8988T (cell line): ENCODE measurements at regions not wholly inside any gene's neighbourhood (a gene's known extent, or its start where the extent isn't known, plus 50 kb on each side); places are given as distances from the start of the nearest gene placed in this dataset.
"Not testable (repeated sequence)": the region's sequence is repeated elsewhere in the genome, so short reads cannot be mapped to it uniquely, and the experiment has no call there.

Experiments
- DNase-seq: peaks from one replicate; pipeline ENCODE4 v3.0.0; 2011

DNA sequence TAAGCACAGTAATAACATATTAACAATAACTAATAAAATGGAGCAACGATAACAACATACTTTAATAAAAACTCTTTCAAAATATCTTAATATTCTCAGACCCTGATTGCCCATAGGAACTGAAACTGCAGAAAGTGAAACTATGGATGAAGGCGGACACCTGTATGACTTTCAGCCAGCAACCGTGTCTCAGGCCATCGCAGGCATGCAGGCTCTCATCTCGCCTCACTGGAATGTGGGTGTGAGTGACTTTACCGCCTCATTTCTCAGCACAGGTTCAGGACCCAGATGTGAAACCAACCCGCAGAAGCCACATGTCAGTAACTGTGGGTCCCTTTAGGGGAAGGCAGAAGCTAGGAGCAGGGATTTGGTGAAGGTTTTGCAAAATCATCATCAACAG lies 539.1 kb downstream of the FAM181B start:
- DNase-seq: no peak

DNA sequence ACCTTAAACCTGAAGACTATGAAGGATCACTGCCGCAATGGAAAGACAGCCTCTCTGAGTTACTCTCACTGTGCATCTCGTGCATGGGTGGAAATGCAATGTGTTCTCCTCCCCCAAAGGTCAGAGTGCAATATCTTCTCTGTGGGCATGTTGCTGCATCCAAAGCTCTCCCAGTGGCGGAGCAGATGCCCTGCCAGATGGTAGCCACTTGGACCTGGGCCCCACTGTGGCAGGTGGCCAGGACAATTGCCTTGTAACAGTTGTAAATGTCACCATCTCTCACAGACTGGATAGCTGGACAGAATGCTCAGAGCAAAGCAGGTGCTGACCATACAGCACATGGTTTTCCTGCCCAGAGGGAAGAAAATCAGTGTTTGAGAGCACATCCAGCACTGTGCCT lies 542.0 kb downstream of the FAM181B start:
- no peak for DNase-seq

DNA sequence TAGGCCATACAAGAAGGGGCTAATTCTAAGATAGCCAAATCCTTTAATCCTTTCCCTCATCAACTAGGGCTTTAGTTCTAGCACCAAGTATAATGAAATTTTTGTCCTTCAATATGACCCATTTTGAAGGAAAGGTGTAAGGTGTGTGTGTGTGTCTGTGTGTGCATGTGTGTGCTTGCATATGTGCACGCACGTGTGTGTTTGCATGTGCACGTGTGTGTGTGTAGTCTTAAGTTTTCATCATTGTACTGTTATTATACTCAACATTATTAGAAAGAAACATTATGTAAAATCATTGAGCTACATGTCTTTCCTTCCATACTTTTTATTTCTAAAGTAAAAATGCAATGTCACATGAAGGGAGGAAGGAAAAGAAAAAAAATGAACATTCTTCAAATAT lies 547.7 kb downstream of the FAM181B start:
- no peak for DNase-seq

DNA sequence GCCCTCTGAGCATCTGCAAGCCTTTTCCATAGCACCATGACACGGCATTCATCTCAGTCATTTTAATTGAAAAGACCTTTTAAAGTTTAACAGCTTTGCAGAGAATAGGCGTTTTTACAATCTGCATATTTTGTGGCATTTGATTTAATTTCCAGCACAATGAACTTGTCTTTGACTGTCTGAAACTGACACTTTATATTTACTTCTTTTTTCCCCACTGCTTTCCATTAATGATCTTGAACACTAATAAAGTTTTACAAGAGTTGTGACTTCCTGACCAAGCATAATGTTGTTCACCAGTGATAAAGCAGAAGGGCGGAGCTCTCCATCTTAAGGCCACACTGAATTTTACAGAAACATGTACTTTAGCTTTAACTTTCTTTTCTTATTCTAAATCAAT lies 548.7 kb downstream of the FAM181B start:
- DNase-seq: no peak

DNA sequence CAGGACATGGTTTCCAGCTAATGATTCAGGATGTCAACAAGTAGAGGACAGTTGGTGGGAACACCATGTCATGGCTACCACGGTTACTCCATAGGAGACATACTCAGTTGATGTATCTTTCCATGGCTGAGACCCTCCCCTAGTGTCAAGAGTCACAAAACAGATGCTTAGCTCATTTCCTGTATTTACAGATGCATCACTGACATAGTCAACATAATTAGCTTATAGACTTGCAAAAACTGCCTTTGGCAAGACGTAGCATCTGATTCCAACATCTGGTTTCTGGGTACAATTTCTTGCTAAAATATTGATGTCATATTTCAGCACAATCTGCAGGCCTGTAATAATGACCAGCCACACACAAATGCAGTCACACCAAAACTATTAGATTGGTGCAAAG lies 550.3 kb downstream of the FAM181B start:
- DNase-seq: no peak

DNA sequence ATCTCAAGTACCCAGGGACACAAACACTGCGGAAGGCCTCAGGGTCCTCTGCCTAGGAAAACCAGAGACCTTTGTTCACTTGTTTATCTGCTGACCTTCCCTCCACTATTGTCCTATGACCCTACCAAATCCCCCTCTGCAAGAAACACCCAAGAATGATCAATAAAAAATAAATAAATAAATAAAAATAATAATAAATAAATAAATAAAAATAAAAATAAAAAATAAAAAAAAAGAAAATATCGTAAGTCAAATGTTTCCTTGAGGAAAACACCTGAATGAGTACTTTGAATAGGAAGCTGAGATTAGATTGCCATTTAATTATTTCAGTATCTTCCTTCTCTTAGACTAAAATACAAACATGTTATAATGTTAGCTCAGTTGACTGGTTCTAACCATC lies 551.0 kb downstream of the FAM181B start:
- not testable (repeated sequence) for DNase-seq

DNA sequence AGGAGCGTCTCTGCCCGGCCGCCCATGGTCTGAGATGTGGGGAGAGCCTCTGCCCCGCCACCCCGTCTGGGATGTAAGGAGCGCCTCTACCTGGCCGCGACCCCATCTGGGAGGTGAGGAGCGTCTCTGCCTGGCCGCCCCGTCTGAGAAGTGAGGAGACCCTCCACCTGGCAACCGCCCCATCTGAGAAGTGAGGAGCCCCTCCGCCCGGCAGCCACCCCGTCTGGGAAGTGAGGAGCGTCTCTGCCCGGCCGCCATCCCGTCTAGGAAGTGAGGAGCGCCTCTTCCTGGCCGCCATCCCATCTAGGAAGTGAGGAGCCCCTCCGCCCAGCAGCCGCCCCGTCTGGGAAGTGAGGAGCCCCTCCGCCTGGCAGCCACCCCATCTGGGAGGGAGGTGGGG lies 551.9 kb downstream of the FAM181B start:
- not testable (repeated sequence) for DNase-seq

DNA sequence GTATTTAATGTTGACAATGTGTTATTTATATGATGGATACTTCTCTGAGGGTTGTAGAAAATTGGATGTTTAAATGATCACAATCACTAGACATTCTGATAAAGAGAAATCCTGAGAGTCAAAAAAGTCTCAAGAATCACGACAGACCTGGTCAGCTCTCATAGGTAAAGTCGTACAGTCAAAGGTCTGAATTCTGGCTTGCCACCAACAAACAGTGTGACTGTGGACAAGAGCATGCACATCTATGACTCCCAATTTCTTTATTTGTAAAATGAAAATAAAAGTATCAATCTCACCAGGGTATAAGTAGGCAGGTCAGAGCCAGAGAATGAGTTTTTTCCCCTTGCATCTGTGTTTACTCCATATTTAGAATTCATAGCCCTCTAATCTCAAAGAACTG lies 556.7 kb downstream of the FAM181B start:
- DNase-seq: no peak

DNA sequence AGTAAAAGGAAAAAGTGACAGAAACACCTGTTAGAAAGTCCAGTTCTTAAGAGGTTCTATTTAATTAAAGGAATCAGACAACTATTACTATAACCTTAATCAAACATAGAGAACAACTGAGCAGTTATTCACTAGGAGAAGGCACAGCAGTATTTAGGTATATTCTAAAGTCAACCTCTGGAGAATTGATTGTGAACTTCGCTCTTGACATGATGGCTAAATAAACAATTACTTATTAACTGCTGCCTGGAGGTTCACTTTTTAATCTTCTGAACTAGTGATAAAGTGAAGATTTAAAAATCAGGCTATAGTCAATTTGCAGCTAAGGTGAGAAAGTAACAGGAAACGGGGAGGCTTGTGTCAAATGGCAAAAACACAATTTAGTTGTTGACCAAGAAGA lies 557.3 kb downstream of the FAM181B start:
- DNase-seq: no peak

DNA sequence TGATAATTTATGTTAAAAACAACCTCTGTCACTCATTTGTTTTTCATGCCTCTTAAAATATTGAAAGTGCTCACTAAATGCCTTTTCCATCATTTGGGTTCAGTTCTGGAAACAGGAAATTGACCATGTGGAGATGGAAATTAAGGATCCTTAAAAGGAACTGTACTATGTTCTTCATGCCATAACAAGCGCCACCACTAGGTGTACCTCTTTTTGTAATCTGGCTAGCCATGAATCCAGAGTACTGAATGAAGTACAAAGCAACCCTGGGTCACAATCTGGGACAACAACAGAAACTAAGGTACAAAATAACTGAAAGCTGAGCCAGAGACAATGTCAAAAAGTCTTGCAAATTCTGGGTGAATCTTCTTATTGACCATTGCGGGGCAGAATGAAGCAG lies 559.1 kb downstream of the FAM181B start:
- no peak for DNase-seq

DNA sequence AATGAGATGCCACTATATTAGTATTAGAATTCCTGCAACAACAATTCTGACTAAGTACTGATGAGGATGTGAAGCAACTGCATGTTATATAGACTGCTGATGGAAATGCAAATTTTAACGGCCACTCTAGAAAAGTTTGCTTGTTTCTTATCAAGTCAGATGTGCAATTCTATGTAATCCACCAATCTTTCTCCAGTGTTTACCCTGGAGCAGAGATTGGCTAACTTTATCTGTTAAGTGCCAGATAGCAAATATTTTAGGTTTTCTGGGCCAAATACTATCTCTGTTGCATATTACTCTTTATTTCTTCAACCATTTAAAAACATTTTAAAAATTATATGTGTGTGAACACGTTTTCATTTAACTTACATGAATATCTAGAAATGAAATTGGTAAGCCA lies 586.9 kb downstream of the FAM181B start:
- DNase-seq: no peak

DNA sequence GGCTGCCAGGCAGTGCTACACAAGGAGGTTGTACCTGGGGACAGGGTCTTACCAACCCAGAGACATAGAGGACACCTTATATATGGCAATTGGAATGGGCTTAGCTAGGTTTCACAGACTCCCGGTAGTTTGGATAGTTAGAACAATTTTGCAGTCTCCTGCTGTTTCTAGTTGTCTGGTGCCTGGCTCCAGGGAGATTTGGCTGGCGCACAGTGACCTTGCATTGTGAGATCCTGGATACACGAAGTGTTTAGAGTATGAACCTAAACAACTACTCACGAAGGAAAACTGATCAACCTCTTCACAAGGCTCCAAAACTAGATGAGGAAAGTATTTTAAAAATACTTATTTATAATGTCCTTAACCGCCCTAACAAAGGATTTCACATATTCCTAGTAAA lies 614.7 kb downstream of the FAM181B start:
- no peak for DNase-seq

DNA sequence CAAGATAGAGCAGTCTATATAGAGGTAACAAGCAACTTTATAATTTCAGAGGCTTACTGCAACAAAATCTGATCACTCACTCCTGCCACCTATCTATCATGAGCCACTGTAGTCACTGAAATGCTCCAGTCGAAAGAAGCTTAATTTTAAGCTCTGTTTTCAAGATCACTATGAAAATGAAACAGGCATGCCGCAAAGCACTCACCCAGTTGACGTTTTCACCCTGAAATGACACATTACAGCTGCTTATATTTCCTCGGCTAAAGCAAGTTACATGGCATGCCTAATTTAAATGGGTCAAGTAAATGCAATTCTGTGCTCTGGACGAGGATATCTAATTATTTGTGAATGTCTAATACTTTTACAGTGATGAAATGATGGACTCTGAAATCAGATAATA lies 616.3 kb downstream of the FAM181B start:
- no peak for DNase-seq

DNA sequence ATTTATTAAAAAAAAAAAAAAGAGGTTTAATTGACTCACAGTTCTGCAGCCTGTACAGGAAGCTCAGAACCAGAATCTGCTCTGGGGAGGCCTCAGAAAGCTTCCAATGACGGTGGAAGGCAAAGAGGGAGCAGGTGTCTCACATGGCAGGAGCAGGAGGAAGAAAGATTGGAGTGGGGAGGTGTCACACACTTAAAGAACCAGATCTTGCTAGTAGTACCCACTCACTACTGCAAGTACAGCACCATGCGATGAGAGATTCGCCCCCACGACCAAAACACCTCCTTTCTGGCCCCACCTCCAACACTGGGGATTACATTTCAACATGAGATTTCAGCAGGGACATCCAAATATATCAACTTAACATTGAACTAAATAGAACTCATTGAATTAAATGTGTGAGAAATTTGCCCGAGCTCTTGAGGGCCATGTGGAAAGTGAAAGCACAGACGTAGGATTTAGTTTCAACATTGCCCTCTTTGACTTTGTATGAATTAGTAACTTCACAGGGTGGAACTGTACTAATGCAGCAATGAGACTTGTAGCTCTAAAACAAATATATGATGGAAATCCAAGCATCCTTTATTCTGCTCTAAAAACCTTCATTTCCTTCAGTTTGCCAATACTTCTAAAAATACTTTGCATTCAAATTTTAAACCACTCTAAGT lies 628.2 kb downstream of the FAM181B start:
- DNase-seq: no peak

DNA sequence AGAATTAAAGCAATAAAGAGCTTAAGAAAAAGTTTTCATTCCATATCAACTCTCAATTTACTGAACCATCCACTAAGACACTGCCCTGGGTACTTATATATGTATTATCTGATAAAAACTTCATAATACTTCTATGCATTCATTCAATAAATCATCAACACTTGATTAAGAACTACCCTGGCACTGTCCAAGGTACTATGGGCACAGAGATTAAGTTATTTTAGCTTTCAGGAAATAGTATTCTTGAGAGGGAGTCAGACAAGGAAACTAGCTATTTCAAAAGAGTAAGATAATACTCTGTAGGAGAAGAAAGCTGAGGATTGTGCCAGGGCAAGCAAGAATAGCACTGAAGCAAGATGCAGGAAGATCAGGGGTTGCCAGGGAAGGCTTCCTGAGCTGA lies 640.8 kb downstream of the FAM181B start:
- DNase-seq: no peak

DNA sequence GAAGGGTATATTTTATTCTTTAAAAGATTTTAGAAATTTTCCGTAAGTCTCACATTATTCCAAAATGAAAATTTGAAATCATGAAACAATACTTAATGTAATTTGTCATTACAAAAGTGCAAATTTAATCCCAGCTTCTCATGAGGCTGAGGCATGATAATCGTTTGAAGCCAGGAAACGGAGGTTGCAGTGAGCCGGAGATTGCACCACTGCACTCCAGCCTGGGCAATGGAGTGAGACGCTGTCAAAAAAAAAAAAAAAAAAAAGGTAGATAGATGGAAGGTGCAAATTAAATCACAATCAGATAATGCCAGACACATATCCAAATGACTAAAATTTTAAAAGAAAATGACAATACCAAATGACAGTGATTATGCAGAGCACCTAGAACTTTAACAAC lies 644.2 kb downstream of the FAM181B start:
- DNase-seq: no peak

DNA sequence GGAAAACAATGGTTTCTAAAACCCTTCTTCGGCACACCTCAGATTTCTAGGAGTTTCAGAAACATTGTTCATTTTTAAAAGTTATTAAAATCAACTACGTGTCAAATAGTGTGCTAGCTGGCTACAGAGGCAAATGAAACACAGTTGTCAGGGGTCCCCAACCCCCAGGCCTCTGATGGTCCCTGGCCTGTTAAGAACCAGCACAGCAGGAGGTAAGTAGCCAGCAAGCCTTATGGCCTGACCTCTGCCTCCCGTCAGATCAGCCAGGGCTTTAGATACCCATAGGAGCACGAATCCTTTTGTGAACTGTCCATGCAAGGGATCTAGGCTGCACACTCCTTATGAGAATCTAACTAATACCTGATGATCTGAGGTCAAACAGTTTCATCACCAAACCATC lies 648.2 kb downstream of the FAM181B start:
- no peak for DNase-seq

DNA sequence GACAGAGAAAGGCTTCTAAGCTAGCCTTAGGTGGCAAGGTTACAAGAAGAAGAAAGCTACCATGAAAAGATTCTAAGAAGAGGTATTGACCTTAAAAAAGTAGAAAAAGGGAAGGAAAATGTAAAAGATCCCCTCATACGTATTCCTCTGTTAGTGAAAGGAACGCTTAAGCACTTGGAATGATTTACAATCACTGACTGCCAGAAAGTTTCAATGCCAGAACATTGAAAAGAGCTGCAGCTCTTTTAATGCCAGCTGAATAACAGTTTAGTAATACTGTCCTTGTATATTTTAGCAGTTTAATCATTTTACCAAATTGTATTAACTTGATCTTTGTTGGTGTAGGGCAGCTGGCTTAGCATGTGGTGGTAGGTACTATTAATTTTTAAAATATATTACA lies 650.7 kb downstream of the FAM181B start:
- DNase-seq: no peak

DNA sequence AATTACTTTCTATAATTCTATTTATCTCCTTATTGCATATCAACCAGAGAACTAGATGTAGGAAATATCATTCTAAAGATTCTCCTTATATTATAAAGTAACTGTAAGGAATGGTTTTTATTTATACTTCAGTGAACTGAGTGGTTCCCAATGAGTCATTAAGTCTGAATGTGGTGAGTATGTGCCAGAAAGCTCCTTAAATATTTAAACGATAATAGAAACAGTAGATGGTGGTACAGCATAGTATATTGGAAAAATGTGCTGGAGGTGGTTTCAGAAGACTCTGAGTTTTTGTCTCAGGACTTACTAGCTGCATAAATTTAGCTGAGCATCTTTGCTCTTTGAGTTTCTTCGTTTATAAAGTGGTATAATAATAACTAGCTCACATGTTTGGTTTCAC lies 653.5 kb downstream of the FAM181B start:
- no peak for DNase-seq

DNA sequence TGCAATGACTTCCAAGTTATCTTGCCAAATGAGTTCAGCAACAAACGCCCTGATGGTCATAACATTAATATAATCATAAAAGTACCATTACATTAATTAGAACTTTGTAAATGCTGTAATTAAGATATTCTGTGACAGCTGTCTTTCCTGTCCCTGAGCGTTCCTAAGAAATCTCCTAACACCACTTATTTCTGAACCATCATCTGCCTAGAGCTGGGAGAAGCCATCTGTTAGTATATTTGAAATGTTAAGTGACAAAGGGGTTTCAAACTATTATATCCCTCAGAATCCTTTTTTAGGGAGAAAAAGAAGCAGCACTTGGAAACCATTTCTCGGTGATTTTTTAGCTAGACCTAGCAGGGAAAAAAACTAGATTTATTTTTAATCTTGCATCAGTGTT lies 657.5 kb downstream of the FAM181B start:
- no peak for DNase-seq

DNA sequence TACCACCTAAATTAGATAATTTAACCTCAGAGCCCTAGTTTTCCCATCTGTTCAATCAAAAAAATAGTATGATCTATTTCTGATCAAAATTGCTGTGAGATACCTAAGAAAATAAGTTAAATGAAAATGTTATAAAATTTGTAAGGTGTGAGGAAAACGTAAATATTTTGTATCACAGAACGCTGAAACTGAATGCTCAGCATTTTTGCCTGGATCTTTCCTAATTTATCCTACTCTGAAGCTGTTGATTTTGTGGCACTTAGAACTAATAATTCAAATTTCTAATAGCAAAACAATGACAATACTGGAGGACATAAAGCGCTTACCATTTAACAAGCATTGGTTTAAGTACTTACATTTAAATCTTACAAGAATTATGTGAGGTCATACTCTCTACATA lies 674.2 kb downstream of the FAM181B start:
- no peak for DNase-seq

DNA sequence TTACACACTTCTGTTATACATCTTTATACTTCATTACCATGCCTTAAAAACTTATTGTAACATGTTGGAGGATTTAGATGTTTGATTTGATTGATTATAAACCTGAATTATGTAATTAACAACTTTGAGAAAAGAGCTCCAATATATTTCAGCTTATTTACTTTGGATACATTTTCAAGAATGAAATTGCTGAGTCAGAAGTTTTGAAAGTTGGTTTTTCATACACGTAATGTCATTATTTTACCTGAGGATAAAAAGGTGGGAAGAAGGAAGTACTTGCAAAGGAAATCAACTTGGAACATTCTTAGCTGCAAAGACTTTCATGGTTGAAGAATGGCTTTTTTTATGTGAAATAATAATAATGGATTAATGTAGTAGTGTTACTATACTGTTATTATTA lies 677.2 kb downstream of the FAM181B start:
- DNase-seq: no peak

DNA sequence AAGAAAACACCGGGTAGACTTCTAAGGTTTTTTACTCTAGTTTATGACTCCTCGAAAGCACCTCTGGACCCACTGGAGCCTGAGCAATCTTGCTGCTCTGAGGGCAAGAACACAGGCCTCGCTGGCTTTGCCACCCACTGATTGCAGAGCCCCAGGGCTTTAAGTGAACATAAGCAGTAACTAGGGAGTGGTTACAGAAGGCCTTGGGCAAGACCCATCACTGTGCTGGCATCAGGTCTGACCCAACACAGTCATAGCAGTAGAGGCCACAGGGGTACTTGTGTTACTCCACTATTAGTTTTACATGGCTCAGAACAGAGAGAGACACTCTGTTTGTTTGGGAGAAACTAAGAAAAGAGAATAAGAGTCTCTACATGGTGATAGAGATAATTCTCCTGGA lies 684.5 kb downstream of the FAM181B start:
- DNase-seq: no peak

DNA sequence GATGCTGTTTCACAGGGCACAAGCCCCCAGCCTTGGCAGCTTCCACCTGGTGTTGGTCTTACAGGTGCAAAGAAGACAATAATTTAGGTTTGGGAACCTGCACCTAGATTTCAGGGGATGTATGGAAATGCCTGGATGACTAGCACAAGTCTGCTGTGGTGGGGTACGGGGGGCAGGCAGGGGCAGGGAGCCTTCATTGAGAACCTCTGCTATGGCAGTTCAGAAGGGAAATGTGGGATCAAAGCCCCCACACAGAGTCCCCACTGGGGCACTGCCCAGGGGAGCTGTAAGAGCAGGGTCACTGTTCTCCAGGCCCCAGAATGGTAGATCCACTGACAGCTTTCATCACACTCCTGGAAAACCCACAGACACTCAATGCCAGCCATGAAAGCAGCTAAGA lies 686.5 kb downstream of the FAM181B start:
- no peak for DNase-seq

DNA sequence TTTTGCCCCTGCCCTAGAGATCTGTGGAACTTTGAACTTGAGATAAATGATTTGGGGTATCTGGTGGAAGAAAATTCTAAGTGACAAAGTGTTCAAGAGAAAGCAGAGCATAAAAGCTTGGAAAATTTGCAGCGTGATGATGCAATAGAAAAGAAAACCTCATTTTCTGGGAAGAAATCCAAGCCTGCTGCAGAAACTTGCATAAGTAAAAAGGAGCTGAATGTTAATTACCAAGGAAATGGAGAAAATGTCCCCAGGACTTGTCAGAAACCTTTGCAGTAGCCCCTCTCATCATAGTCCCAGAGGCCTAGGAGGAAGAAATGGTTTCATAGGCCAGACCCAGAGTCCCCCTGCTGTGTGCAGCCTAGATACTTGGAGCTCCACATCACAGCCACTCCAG lies 686.9 kb downstream of the FAM181B start:
- no peak for DNase-seq
